Iris pigment epithelial cell (primary cell): ENCODE measurements at regions not wholly inside any gene's neighbourhood (a gene's known extent, or its start where the extent isn't known, plus 50 kb on each side); places are given as distances from the start of the nearest gene placed in this dataset.
"Not testable (repeated sequence)": the region's sequence is repeated elsewhere in the genome, so short reads cannot be mapped to it uniquely, and the experiment has no call there.

Experiments used
- DNase-seq: peaks from one replicate; pipeline ENCODE4 v3.0.0-alpha.2; 2011; ENCODE audit warnings: low read depth

DNA sequence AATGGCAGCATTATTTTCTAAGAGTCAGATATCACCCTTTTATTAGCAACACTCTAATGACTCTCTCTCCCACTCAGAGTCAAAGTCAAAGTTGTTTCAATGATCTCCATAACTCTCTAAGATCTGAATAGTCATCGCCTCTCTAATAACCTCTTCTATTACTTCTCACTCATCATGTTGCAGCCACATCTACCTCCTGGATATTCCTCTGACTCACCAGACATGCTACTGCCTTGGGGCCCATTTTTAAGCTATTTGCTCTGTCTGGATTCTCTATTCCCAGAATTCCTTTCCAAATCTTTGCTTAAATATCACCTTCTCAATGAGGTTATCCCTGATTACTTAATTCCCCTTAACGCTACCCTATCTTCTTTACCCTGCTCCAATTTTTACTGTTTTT is 391.8 kb upstream of the MAGEB16 start:
- no peak for DNase-seq

DNA sequence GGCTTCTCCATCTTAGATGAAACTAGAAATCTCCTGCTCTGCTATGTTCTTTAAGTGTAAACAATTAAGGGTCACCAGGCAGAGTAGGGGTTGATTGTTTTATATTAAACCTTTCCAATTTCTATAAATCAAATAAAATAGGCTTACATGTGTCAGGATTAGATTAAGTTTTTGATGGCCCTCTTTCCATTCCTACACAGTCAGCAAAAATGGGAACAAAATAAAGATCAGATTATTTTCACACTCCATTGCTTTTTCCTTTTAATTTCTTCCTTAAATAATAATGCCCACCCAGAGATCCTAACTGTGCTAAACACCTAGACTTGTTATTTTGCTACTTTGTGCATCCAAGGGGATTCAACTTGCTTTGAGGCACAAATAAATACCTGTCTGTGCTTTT is 381.4 kb upstream of the MAGEB16 start:
- DNase-seq = no peak

DNA sequence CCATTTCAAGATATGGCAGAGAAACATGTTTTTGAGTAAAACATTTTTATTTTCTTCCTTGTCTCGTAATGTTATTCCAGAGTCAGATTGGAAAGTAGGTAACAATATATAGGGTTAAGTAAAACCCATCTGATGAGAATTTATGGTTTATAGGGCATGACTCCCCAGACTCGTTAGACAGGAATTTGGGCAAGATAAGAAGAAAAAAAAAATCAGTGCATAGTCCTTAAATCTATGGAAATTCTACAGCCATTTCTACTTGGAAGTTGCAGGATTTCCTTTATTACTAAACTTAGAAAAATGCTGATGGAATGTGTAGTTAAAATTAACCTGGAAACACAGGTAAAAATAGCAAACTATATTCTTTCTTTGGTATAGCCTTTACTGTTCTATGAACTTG is 366.1 kb upstream of the MAGEB16 start:
- DNase-seq = no peak

DNA sequence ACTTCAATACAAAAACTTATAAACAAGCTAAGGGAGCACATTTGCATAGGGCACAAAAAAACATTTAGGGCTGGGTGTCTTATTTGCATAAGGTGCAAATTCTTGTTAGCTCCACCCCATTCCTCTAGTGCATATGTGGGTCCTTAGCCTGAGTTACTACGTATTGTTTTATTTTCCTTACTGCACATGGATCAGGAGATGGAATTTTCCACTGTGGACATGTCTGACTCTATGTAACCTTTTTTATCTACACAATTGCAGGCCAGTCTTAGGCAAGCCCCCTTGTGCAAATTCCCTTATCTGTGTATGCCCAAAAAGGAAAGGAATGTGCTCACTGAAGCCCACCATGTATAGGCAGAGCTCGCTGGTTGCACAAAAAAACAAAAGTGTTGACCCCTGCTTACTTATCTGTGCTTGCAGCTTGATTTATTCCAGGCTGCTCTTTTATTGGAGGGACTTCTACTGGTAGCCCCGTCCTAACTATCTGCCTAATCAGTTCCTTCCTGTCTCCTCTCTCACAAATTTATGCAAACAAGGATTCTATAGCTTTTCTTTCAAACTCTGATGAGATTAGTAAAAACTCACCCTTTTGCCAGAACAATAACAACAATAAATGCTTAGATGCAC is 359.0 kb upstream of the MAGEB16 start:
- no peak for DNase-seq

DNA sequence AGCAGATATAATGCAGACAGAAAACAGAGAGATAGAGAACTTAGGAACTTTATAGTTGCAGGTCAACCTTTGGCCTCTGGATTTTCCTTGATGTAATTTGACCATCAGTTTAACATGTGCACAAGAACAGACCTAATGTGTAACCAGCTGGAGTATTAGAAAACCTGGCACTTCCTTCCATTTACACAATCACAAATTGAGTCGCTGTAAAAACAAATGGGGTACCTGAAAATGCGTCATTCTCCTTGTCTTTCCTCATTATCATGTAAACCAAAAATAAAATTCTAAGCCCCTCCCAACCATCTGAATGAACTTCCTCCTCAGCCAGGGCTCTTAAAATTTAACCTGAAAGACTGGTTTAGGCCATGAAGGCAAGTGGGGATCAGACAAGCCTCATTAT is 358.4 kb upstream of the MAGEB16 start:
- DNase-seq = no peak

DNA sequence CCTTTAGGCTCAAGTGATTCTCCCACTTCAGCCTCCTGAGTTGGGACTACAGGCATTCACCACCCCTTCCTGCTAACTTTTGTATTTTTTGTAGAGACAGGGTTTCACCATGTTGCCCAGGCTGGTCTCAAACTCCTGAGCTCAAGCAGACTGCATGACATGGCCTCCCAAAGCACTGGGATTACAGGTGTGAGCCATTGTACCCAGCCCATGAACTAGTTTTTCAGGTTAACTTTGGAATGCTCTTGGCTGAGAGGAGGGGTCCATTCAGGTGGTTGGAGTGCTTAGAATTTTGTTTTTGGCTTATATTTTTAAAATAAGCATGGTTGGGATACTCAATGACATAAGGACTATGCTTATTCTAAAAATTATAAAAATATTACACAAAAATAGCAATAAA is 355.7 kb upstream of the MAGEB16 start:
- DNase-seq = no peak

DNA sequence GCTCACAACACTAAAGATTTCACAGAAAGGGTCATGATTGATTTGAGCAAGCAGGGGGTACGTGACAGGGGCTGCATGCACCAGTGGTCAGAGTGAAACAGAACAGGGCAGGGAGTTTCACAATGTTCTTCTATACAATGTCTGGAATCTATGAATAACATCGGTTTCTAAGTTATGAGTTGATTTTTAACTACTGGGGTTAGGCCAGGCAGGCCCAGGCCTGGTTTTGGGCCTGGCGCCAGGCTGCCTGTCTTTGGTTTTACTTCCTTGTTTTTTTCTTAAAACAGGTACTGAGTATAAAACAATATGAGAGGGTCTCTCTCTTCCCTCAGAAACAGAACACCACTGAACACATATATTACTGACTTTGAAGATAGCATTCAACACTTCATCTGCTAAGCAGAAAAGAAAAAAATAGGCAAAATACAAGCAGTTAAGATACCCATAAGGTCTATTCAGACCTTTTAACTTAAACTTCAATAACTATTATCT is 355.0 kb upstream of the MAGEB16 start:
- not testable (repeated sequence) for DNase-seq

DNA sequence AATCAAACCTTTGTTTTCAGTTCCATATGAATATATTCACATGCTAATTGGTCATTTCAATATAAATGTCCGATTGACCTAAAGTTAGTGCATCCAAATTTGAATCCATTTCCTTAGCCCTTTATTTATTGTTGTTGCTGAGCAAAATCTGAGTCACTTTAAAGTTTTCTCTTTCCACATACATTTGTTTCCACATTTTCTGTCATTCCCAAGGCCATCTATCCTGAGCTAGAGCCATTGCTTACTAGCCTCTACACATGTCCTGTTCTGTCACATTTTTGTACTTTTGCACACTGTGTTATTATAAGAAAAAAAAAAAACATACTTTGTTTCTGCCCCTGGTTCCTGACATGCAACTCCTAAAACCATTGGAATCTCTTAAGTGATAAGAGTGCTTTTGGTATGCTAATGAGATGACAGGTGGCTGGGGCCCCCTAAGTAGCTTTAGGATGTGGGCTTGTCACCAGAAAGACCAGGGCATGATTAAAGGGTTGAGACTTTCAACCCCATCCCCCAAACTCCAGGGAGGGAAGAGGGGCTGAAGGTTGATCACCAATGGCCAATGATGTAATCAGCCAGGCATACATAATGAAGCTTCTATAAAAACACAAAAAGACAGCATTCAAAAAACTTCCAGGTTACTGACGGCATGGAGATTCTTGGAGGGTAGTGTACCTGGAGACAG is 353.3 kb upstream of the MAGEB16 start:
- no peak for DNase-seq

DNA sequence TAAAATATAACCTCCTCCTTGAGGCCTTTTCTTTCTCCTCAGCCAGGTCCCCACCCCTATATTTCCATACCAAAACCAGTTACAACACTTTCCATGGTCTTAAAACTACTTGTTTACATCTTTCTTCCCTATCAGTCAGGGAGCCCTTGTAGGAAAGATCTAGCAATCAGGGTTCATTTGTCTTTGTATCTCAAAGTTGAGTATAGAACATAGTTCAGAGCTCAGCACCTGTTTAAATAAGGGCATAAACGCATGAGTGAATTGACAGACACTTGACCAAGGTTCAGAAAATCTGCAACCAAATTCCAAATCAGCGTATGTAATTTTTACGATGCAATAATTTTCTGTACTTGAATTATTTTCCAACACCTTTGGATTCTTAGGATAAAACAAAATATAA is 352.2 kb upstream of the MAGEB16 start:
- DNase-seq = no peak

DNA sequence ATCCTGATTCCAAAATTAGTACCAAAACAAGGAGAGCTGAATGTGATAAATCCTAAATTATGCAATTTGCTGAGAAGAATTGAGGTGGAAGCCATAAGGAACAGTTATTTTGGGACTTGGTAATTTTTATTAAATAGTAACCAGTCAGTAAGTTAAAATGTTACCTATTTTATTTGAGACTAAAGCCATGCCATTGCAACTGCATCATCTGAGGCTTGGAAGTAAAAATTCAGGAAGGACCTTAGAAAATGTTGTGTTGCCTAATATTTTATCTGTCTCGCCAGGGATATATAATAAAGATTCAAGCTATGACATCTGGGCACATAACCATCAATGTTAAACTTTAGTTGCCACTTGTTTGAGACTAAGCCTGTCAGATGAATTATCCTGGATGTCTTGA is 341.3 kb upstream of the MAGEB16 start:
- no peak for DNase-seq

DNA sequence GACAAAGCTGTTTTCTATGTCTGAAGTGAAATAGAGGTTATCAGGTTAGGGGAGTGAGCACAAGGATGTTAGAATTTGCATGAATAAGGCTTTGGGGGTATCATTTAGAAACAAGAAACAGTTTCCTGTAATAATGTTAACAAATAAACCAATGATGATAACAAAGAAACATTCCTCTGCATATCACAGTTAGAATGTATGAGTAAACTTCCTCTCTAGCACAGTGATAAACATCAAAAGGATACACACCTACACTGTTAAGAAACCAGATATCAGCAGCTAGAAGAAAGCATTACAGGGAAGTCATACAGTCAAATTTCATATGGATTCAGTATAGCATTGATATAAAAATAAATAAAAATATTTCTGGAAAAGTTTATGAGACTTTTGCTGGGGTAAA is 340.0 kb upstream of the MAGEB16 start:
- DNase-seq = no peak

DNA sequence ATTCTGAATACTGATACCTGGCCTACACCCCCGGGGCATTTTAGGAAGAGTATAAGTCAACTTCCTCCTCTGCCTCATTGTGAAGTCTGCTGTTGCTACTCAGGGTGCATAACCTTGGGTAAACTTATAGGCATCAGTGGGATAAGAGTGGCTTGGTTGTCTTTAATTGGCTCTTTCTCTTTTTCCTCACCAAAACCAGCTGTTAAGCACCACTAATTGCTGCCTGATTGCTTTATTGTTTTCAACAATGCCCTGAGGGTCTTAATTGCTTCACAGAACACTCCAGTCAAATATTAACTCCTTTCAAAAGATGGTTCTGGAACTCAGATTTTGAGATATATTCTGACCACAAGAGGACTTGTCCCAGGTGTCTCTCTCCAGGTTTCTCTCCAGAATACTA is 337.0 kb upstream of the MAGEB16 start:
- DNase-seq = no peak

DNA sequence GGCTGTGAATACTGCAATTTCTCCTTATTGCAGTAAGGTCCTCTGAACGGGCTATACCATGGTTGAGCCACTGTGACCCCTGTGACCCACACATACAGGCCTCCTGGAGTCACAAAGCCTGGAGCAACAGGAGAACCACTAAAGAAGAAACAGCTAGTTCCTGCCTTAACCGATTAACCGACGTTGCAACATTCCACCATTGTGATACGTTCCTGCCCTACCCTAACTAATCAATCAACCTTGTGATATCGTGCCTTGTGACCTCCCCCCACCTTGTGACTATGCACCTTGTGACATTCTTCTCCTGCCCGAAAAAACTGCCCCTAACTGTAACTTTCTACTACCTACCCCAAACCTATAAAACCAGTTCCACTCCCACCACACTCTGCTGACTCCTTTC is 301.5 kb upstream of the MAGEB16 start:
- DNase-seq = not testable (repeated sequence)

DNA sequence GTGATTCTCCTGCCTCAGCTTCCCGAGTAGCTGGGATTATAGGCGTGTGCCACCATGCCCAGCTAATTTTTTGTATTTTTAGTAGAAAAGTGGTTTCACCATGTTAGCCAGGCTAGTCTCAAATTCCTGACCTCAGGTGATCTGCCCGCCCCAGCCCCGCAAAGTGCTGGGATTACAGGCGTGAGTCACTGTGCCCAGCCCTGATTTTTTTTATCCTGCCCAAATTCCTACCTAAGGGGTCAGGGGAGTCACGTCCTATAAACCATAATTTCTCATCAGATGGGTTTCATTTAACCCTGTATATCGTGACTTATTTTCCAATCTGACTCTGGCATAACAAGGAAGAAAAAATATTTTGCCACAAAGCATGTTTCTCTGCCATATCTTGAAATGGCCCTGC is 300.7 kb upstream of the MAGEB16 start:
- not testable (repeated sequence) for DNase-seq

DNA sequence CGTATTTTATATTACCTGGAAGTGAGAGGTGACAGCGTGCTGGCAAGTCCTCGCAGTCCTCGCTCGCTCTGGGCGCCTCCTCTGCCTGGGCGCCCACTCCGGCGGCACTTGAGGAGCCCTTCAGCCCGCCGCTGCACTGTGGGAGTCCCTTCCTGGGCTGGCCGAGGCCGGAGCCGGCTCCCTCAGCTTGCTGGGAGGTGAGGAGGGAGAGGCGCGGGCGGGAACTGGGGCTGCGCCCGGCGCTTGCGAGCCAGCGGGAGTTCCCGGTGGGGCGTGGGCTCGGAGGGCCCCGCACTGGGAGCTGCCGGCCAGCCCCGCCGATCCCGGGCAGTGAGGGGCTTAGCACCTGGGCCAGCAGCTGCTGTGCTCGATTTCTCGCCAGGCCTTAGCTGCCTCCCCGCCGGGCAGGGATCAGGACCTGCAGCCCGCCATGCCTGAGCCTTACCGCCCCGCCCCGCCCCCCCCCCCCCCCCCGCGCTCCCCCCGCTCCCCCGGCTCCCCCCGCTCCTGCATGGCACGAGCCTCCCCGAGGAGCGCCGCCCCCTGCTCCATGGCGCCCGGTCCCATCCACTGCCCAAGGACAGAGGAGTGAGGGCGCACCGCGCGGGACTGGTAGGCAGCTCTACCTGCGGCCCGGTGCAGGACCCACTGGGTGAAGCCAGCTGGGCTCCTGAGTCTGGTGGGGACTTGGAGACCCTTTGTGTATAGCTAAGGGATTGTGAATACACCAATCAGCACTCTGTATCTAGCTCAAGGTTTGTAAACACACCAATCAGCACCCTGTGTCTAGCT is 298.9 kb upstream of the MAGEB16 start:
- no peak for DNase-seq

DNA sequence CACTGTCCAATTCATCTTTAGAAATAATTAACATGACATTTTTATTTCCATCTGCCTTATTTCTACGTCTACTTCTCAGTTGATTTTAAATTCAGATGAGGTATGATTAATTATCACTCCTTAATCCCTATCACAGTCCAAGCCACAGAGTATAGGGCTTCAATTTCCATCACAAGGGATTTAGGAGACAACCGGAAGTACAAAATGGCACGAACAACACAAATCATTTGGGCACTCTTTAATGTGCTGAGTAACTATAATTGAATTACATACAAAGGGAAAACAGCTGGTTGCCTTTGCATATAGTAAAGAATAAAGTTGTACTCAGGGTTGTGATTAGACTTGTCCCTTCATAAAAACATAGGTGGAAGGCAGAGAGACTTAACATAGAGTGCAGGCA is 290.4 kb upstream of the MAGEB16 start:
- no peak for DNase-seq

DNA sequence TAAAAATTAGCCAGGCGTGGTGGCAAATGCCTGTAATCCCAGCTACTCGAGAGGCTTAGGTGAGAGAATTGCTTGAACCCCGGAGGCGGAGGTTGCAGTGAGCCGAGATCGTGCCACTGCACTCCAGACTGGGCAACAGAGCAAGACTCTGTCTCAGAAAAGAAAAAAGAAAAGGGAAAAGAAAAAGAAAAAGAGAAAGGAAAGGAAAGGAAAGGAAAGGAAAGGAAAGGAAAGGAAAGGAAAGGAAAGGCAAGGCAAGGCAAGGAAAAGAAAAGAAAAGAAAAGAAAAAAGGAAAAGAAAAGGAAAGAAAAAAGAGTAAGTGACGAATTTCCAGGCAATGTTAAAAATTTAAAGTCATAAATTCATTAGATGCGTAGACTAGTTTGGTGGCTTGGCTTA is 250.1 kb upstream of the MAGEB16 start:
- not testable (repeated sequence) for DNase-seq

DNA sequence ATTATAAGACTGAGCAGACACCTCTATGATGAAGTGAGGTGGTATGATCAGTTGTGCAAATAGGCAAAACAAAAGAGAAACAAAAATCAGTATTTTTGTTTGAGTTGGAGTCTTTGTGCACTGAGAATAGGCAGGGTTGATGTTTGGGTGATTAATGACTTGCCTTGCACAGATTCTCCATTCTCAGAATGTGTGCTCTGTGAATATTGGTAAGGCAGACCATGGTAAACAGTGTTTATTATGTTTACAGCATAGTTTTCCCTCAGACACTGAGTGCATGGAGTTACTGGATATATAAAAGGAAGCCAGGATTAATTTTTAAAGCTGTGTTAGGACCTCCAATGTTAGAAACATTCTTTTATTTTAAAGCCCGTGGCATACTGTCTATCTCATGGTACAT is 240.2 kb upstream of the MAGEB16 start:
- DNase-seq = no peak

DNA sequence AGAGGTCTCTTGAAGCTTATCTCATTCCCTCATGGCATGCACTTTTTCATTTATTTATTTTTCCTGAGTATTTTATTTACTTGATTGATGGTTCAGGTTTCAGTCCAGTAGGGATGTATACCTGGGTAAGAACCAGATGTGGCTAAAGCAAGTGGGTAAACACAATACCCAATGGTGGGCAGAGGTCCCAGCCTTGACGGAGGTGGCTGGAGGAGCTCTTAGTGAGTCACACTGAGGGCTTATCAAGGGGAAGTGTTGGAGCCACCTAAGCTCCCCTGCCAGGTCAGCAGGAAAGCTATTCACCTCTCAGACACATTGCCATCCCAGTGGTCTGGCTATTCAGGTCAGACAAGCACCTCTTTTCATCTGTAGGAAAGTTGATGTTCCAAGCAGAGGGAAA is 236.2 kb upstream of the MAGEB16 start:
- no peak for DNase-seq

DNA sequence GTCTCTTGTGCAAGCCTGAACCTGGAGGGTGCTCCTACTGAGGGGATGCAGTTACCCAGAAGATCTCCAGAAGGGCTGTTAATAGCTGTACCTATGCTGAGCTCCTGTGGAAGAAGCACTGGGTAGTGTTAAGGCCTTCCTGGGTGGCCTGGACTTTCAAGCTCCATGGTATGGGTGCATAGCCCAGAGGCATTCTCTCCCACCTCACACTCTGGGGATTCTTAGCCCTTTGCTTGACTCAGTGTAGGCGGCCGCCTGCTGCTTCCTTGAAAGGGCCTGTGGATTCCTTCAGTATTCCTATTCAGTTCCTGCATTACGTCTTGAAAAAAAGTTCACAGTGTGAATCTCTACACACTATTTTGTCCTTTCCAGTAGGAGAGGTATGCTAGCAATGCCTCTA is 235.7 kb upstream of the MAGEB16 start:
- no peak for DNase-seq

DNA sequence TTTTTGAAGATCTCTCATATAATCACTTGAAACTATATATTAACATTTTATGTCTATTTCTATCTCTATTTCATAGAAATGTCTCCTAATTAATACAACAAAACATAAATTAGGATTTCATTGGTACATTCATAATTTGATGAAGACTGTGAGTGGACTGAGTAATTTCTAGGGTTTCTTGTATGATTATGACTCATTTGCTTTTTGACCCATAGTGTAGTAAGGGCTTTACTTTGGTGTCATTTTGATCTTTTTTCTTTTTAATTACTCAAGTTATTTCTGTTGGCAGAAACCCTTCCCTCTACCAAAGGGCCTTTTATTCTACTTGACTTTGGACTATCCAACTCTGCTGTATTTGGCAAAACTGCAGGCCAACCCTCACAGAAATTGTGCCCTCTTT is 207.9 kb upstream of the MAGEB16 start:
- no peak for DNase-seq

DNA sequence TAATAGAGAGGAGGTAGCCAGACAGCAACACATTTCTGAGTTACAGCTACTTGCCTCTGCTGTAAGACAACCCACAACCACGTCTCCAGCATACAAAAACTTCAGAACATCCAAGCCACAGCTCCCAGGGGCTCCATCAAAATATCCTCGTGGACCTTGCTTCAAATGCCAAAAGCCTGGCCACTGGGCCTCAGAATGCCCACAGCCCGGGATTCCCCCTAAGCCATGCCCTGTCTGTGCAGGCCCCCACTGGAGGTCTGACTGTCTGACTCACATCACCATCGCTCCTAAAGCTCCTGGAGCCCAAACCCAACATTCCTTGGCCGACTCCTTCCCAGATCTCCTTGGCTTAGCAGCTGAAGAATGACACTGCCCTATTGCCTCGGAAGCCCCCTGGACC is 186.6 kb upstream of the MAGEB16 start:
- DNase-seq = not testable (repeated sequence)

DNA sequence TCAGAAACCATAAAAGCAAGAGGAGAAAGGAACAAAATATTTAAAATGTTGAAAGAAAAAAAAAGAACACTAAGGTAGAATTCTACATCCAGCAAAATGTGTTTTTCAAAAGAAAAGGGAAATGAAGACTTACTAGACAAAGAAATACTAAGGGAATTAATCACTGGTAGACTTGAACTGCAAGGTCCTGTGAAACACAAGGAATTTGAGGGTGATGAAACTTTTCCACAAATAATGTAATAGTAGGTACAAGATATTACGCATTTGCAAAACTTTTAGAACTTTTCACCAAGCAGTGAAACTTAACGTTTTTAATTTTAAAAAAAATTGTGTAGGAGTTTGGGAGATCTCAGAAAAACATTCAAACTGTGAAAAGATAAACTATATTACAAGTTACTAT is 180.3 kb upstream of the MAGEB16 start:
- no peak for DNase-seq
